ENCODE measurements at regions not wholly inside any gene's neighbourhood (a gene's known extent, or its start where the extent isn't known, plus 50 kb on each side); places are given as distances from the start of the nearest gene placed in this dataset.

DNA sequence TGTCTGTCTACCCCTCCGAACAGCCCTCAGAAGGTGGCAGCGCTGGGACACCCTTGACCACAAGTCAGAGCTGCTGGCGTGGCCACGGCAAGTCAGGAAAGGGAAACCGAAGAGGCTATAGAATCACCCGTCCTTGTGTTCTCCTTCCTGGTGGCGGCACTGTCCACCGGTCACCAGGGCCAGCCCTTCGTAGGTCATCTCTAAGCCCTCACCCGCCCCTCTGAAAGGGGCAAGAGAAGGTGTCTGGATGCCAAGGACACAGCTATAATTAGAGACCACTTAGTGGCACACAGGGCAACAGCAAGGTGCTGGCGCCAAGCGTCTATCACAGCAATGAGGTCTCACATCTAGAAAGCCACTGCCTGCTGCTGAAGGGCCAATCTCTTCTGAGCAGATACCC lies 320.9 kb downstream of the SHANK2 start:
- intact Hi-C loops (cut with micrococcal nuclease; ENCODE audit: unreplicated experiment) (no loop called here), in situ Hi-C loops (cut with HindIII; ENCODE audit: extremely low pct_ligation_motif_present, low pct_unique_long_range_greater_than_20kb) (no loop called here)
- CTCF ChIA-PET (ENCODE audit: low intra/inter-chr PET ratio, low total read pairs) = no interaction called here
- Histone ChIP-seq H2AFZ (ENCODE audit: low read length) (no peak overlapping the region), H3K27me3 (ENCODE audit: control insufficient read depth in 1 of 2, insufficient read depth in 2 of 2, low read length in 2 of 2) (no peaks in the 10 kb centered on the region), H3K9ac (ENCODE audit: insufficient read depth, low read depth, low read length) (no peak overlapping the region), H3K27ac (ENCODE audit: extremely low read length, insufficient read depth, low read length) (no peak overlapping the region), H3K4me2 (ENCODE audit: low read depth, low read length) (no peak overlapping the region), H3K79me2 (ENCODE audit: insufficient read depth, low read length) (peaks cover 4% of the 10 kb centered on the region), H3K4me1 (ENCODE audit: insufficient read depth, low read length) (peaks cover 10% of the 10 kb centered on the region; the same call in 1 of the 2 replicates), H3K4me3 (replicated peaks in 1 of 3; ENCODE audit: insufficient read depth in 1 of 3, low read depth in 2 of 3, low read length in 3 of 3) (no peak overlapping the region), H3K36me3 (replicated peaks in 1 of 2; ENCODE audit: control insufficient read depth in 1 of 2, insufficient read depth in 2 of 2, low read length in 2 of 2) (peaks cover 6 to 45% of the 10 kb centered on the region in 2 experiments), H4K20me1 (ENCODE audit: insufficient read depth, low read length) (peaks cover 5% of the 10 kb centered on the region; the same call in 1 of the 2 replicates), H3K9me3 (ENCODE audit: low read length) (no peaks in the 10 kb centered on the region)
- no TSS peak for BruUV-seq (replicated peaks)
- TF ChIP-seq FOXA3 (CRISPR knock-in tag; IDR thresholded peaks at IDR 0.05) (no peak), TARDBP (CRISPR knock-in tag; IDR thresholded peaks at IDR 0.05) (no peak), ZNF383 (CRISPR knock-in tag; IDR thresholded peaks at IDR 0.05; ENCODE audit: borderline replicate concordance) (no peak), RFX3 (CRISPR knock-in tag; IDR thresholded peaks at IDR 0.05) (no peak), HIVEP1 (CRISPR knock-in tag; IDR thresholded peaks at IDR 0.05) (no peak), SP1 (IDR thresholded peaks at IDR 0.05) (no peak), SP1 (CRISPR knock-in tag; IDR thresholded peaks at IDR 0.05) (no peak), NR2F2 (IDR thresholded peaks at IDR 0.05; ENCODE audit: borderline replicate concordance, low read depth) (no peak), ZNF136 (CRISPR knock-in tag; IDR thresholded peaks at IDR 0.05; ENCODE audit: low read depth) (no peak), EZH2 (conservative IDR thresholded peaks at IDR 0.05; ENCODE audit: low read depth, low read length) (no peak)
- FAIRE-seq (no peak), ATAC-seq (no peak), DNase-seq (ENCODE audit: low spot score) (no peak)
- 94% methylated on average over 12 of the region's 12 CpGs for WGBS (ENCODE audit: low lambda C conversion rate)
- POLR2A ChIA-PET = no interaction called here

DNA sequence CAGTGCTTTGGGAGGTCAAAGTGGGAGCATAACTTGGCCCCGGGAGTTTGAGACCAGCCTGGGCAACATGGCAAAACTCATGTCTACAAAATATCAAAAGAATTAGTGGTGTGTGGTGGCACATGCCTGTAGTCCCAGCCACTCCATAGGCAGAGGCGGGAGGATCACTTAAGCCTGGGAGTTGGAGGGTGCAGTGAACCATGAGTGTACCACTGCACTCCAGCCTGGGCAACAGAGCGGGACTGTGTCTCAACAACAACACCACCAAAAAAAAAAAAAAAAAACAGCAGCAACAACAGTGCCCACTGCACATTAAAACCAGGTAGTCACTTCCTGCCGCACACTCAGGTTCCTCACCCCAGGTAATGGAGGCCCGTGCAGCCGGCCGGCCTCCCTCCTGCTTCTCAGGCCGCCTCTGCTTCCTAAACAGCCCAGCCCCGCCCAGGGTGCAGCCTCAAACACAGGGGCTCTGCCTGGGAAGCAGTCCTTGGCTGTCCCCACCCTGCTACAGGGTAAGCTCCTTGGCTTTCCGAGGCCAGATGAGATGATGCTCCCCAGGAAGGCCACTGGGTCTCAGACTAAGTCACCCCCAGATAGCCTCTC lies 318.3 kb downstream of the SHANK2 start:
- Histone ChIP-seq H3K27me3 (ENCODE audit: control insufficient read depth in 1 of 2, insufficient read depth in 2 of 2, low read length in 2 of 2) (no peaks in the 10 kb centered on the region), H3K4me3 (replicated peaks in 1 of 3; ENCODE audit: insufficient read depth in 1 of 3, low read depth in 2 of 3, low read length in 3 of 3) (no peak overlapping the region), H4K20me1 (ENCODE audit: insufficient read depth, low read length) (peaks cover 9% of the 10 kb centered on the region; the same call in 1 of the 2 replicates), H3K4me2 (ENCODE audit: low read depth, low read length) (no peak overlapping the region), H3K36me3 (replicated peaks in 1 of 2; ENCODE audit: control insufficient read depth in 1 of 2, insufficient read depth in 2 of 2, low read length in 2 of 2) (peaks cover 7 to 29% of the 10 kb centered on the region in 2 experiments), H3K4me1 (ENCODE audit: insufficient read depth, low read length) (peaks cover 10% of the 10 kb centered on the region; the same call in 1 of the 2 replicates), H2AFZ (ENCODE audit: low read length) (no peak overlapping the region), H3K9me3 (ENCODE audit: low read length) (no peaks in the 10 kb centered on the region), H3K9ac (ENCODE audit: insufficient read depth, low read depth, low read length) (no peak overlapping the region), H3K79me2 (ENCODE audit: insufficient read depth, low read length) (peaks cover 4% of the 10 kb centered on the region), H3K27ac (ENCODE audit: extremely low read length, insufficient read depth, low read length) (no peak overlapping the region)
- ATAC-seq (no peak), DNase-seq (ENCODE audit: low spot score) (no peak), FAIRE-seq (no peak)
- WGBS (ENCODE audit: low lambda C conversion rate) = over 99% methylated on average over 10 of the region's 10 CpGs
- intact Hi-C loops (cut with micrococcal nuclease; ENCODE audit: unreplicated experiment) = no loop called here
- in situ Hi-C loops (cut with HindIII; ENCODE audit: extremely low pct_ligation_motif_present, low pct_unique_long_range_greater_than_20kb) = no loop called here
- ChIA-PET POLR2A (interaction anchor here (0.6 kb wide), 2 partner anchors 8 to 123 kb away, joined by 3 read pairs; no protein-coding TSS in a partner anchor), CTCF (ENCODE audit: low intra/inter-chr PET ratio, low total read pairs) (no interaction called here)
- no TSS peak for BruUV-seq (replicated peaks)
- TF ChIP-seq, protein P1, sequence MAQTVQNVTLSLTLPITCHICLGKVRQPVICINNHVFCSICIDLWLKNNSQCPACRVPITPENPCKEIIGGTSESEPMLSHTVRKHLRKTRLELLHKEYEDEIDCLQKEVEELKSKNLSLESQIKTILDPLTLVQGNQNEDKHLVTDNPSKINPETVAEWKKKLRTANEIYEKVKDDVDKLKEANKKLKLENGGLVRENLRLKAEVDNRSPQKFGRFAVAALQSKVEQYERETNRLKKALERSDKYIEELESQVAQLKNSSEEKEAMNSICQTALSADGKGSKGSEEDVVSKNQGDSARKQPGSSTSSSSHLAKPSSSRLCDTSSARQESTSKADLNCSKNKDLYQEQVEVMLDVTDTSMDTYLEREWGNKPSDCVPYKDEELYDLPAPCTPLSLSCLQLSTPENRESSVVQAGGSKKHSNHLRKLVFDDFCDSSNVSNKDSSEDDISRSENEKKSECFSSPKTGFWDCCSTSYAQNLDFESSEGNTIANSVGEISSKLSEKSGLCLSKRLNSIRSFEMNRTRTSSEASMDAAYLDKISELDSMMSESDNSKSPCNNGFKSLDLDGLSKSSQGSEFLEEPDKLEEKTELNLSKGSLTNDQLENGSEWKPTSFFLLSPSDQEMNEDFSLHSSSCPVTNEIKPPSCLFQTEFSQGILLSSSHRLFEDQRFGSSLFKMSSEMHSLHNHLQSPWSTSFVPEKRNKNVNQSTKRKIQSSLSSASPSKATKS (CRISPR knock-in tag; IDR thresholded peaks at IDR 0.05) = no peak
- TF ChIP-seq THAP11 (CRISPR knock-in tag; IDR thresholded peaks at IDR 0.05) = no peak
- no peak for TF ChIP-seq PAX8 (CRISPR knock-in tag; IDR thresholded peaks at IDR 0.05; ENCODE audit: borderline replicate concordance)
- TF ChIP-seq, protein P2, sequence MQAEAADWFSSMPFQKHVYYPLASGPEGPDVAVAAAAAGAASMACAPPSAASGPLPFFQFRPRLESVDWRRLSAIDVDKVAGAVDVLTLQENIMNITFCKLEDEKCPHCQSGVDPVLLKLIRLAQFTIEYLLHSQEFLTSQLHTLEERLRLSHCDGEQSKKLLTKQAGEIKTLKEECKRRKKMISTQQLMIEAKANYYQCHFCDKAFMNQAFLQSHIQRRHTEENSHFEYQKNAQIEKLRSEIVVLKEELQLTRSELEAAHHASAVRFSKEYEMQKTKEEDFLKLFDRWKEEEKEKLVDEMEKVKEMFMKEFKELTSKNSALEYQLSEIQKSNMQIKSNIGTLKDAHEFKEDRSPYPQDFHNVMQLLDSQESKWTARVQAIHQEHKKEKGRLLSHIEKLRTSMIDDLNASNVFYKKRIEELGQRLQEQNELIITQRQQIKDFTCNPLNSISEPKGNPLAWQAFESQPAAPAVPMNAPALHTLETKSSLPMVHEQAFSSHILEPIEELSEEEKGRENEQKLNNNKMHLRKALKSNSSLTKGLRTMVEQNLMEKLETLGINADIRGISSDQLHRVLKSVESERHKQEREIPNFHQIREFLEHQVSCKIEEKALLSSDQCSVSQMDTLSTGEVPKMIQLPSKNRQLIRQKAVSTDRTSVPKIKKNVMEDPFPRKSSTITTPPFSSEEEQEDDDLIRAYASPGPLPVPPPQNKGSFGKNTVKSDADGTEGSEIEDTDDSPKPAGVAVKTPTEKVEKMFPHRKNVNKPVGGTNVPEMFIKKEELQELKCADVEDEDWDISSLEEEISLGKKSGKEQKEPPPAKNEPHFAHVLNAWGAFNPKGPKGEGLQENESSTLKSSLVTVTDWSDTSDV (CRISPR knock-in tag; IDR thresholded peaks at IDR 0.05) = no peak
- TF ChIP-seq ZNF484 (CRISPR knock-in tag; IDR thresholded peaks at IDR 0.05; ENCODE audit: borderline replicate concordance, low read depth) = no peak
- no peak for TF ChIP-seq ZBTB42 (CRISPR knock-in tag; IDR thresholded peaks at IDR 0.05)
